HG03045 (cell line): ENCODE measurements at regions not wholly inside any gene's neighbourhood (a gene's known extent, or its start where the extent isn't known, plus 50 kb on each side); places are given as distances from the start of the nearest gene placed in this dataset.
"Not testable (repeated sequence)": the region's sequence is repeated elsewhere in the genome, so short reads cannot be mapped to it uniquely, and the experiment has no call there.

Experiments
- ATAC-seq: cut with Tn5 transposase; IDR thresholded peaks from one replicate; pipeline ENCODE4 v1.9.1; 2021; ENCODE audit warnings: mild to moderate bottlenecking, moderate library complexity; ENCODE audit not compliant: unreplicated experiment

DNA sequence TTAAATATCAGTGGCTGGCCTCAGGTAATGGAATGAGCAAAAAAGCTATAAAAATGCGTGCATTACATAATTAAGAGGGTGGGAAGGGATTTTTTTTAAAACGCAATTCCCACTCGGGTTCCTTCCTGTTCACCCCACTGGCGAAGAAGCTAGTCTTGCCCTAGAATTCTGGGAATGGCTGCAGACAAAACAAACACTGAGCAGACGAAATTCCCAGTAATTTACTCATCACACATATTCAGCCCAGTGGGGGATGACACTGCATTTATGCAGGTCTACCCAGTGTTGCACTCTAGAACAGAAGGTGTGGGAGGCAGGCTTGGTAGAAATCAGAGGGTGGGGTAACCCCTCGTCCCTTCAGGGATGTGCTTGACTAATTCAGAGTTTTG lies 2695.0 kb upstream of the DEFB115 start:
- no peak for ATAC-seq

DNA sequence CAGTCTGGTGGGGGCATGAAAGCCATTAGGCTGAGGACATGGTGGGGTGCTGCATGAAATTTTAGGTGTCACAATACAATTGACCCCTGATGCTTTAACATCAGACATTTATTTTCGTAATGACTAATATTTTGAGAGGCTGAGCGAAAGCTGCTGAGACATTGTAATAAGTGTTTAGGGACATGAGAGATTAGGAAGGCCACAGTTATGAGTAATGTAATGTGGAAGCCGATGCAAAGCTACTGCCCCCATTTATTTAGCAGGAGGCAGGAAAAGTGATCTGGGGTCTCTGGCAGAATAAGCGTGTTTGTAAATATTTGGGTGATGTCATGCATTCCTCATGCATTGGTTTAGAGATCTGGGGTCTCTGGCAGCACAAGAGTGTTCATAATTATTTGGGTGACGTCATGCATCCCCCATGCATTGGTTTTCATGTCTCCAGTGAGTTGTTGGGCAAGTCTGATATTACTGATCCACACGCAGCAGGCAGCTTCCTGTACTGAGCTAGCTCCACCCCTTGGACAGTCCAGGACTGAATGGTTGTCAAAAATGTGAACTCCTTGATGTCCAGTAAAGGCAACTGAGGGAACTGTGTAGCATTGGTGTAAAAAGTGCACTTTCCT lies 2694.5 kb upstream of the DEFB115 start:
- ATAC-seq = not testable (repeated sequence)

DNA sequence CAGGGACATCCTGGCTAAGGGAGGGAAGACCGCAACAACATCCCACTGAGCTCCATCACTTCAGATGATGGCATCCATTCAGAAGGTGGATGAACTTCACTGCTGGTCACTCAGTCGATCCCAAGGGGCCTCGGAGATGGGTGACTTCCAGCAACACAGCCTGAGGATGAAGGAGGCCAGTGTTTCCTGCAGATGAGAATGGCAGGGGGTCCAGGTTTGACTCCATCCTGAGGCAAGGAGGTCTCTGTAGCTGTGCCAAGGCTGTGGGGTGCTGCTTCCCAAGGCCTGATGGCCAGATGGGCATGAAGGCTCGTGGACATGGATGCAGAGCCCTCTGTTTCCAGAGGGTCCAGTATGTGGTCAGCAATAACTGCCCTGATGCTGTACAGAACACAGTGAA lies 2693.4 kb upstream of the DEFB115 start:
- not testable (repeated sequence) for ATAC-seq

DNA sequence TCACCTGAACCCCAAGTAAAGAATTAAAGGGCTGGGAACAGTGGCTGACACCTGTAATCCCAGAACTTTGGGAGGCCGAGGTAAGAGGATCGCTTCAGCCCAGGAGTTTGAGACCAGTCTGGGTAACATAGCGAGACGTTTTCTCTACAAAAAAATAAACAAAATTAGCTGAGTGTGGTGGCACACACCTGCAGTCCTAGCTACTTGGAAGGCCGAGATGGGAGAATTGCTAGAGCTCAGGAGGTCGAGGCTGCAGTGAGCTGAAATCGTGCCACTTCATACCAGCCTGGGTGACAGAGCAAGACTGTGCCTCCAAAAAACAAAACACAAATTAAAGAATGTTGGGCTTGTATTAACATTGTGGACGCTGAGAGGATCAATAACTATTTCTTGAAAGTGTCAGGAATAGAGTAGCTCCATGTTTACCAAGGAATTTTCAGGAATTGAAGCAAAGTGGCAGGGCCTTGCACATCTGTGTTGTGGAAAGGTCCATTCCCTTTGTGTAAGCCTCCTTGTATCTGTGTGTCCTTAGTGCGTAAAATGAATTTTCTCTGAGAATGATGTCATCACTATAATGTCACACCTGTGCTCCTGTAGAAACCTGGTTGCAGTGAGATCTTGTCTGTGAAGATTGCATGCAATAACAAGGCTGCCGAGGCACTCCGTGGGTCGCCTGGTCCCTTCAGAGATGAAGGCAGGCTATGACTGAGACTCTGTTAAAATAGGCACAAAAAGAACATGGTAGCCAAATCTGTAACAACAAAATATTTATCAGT lies 2692.6 kb upstream of the DEFB115 start:
- ATAC-seq = not testable (repeated sequence)

DNA sequence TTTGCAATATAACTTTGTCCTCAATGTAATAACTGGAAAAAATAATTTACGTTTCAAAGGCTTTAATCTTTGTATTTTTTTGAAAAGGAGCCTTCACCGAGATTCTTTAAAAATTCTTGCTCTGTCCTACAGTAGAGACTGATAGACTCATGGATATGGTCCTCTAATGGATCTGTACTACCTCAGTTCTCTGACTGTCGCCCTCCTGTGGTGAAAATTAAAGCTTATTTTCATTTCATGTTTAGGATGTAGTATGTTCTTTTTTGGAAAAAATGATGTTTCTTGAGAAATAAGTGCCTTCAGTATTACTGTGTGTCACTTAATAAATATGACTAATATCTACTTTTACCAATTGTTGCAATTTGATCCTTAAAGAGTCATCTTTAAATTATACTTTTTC lies 2681.5 kb upstream of the DEFB115 start:
- not testable (repeated sequence) for ATAC-seq

DNA sequence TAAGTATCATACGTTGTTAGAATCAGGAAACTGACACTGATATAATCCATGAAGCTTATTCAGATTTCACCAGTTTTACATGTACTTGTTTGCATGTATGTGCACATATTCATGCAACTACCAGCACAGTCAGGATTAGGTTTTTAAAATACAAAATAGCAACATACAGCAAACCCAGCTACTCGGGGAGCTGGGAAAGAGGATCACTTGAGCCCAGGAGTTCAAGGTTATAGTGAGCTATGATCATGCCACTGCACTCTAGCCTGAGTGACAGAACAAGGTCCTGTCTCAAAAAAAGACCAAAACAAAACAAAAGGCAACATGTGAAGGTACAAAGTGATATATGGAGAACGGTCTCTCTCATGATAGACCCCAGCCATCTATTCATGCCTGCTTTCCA lies 2665.8 kb upstream of the DEFB115 start:
- ATAC-seq = not testable (repeated sequence)

DNA sequence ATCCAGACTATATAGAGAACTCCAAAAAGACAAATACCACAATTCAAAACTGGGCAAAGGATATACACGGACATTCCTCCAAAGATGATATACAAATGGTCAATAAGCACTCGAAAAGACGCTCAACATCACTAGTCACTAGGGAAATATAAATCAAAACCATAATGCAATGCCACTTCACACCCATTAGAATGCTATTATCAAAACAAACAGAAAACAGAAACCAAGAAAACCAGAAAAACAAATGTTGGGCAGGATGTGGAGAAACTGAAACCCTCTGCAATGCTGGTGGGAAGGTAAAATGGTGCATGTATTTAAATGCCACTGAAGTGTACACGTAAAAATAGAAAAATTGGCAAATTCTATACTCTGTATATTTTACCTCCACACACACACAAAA lies 2664.1 kb upstream of the DEFB115 start:
- ATAC-seq = not testable (repeated sequence)

DNA sequence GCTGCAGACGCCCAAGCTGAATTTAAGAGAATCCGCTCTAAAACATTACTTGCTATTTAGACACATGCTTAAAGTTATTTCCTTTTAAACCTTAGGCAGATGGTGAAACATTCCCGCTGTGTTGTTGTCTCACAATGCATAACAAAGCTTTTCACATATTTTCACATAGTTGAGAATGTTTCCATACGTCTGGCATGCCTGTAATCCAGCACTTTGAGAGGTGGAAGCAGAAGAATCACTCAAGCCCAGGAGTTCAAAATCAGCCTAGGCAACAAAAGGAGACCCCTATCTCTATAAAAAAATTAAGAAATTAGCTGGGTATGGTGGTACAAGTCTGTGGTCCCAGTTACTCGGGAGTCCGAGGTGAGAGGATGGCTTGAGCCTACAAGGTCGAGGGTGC lies 2663.0 kb upstream of the DEFB115 start:
- not testable (repeated sequence) for ATAC-seq

DNA sequence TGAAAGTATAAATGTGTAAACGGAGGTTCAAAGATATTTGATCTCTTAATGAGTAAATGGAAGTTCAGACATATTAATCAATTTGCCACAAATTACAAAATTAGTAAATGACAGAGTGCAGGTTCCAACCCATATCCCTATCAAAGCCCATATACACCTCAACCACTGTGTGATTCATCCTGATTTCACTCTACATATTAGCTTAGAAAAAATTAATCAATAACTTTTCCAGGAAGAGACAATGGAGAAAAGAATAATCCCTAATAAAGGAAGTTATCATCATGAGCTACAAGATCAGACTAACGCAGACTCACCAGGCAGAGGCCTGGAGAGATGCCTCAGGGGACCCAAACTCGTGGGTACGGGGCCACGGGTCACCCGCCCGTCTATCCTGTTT lies 2655.5 kb upstream of the DEFB115 start:
- not testable (repeated sequence) for ATAC-seq

DNA sequence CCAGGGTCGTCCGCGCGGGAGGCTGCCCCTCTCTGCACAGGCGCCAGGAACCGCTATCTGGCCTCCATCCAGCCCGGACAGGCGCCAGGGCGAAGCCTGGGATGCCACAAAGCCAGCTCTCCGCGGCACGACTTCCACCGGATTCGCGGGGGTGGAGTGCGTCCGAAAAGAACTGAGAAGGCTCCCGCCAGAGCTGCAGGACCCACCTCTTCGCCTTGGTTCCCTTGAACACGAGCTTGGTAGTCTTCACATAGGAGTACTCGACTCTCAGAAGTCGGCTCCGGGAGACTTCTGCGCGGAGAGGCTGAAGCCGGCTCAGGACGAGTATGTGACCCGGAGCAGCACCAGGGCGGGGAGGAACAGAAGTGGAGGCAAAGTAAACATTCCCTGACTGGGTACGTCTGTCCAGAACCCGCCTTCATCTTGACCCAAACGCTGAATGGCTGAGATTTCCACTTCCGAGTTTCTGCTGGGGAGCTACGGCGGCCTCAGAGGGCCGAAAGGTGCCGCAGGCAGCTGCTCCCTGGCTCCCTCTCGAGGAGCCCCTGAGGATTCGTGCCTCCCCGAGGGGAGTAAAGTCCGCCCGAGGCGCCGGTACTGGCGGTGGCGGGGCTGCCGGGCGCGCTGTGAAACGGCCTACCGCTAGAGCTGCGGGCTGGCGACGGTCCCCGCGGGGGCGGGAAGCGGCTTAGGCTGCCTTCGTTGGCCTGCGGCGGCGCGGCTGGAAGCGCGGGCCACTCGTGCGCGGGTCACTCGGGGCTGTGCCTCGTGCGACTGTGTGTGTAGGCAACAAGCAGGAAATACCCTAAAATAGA lies 2654.9 kb upstream of the DEFB115 start:
- ATAC-seq = peak; percentile 100

DNA sequence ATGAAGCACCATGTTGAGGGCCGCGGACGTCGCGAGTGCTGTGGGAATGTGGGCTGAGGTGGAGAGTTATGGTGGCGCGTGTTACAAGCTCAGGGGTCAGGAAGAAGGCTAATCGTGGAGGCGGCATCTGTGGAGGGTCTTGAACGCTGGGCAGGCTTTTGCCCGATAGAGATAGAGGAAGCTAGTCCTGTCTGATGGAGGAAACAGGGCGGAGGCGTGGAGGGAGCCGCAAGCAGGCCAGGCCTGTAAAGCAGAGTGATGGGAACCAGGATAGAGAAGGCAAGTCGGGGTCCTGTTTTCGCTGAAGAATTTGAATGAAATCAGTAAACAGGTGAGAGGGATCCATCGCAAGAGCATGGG lies 2654.3 kb upstream of the DEFB115 start:
- not testable (repeated sequence) for ATAC-seq

DNA sequence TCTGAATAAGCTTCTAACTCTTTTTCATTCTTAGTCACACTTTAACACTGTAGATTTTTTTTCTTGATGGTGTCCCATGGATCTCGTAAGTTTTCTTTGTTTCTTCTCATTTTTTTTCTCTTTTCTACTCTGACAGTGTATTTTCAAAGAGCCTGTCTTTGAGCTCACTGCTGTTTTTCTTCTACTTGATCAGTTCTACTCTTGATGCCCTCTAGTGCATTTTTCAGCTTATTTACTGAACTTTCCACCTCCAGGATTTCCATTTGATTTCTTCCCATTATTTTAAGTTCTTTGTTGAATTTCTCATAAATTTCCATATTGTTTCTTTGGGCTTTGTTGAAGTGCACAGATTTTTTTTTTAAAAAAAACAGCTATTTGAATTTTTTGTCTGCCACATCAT lies 2641.1 kb upstream of the DEFB115 start:
- ATAC-seq = no peak

DNA sequence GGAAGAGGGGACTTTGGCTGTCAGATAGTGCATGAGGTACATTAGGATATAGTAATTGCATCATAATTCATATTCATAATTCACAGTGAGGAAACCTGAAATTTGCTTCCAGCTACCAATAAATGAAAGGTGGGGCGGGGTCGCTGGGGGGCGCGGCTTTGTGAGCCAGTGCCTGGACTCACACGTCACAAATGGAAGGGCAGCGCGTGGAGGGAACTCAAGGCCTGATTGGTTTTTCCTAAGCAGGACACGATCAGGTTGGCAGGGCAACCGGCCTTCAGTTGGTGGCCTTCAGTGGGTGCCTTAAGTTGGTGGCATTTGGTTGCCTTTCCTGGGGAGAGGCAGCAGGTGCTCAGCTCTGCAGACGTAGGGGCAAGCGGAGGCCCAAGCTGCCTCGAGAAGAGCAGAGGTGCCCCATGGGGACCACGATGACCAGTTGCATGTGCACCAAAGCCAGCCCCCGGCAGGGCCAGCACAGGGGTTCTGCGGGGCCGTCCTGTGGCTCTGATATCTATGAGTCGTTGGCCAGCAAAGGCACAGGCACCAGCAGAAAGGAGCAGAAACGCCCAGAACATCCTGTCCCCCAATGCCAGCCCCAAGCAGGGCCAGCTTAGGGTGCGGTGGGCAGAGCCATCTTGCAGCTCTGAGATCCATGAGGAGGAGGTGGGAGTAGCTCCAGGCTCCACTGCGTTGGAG lies 2637.4 kb upstream of the DEFB115 start:
- not testable (repeated sequence) for ATAC-seq

DNA sequence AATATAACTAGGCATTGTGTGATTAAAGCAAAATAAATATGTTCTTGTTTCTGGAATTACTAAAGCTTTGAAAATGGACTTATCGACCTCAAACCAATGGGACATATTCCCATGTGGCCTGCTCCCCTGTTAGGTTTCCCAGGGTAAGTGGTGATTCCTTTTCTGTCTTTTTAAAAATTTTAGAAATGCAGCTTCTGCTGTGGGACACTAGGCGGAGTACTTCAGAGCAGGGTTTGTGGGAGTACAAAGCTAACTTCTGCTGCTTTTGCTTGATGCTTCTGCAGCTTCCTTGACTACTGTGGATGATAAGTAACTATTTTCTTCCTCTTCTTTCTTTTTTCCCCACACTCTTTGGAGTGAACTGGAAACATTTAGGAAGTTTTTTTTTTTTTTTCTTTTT lies 2632.4 kb upstream of the DEFB115 start:
- not testable (repeated sequence) for ATAC-seq

DNA sequence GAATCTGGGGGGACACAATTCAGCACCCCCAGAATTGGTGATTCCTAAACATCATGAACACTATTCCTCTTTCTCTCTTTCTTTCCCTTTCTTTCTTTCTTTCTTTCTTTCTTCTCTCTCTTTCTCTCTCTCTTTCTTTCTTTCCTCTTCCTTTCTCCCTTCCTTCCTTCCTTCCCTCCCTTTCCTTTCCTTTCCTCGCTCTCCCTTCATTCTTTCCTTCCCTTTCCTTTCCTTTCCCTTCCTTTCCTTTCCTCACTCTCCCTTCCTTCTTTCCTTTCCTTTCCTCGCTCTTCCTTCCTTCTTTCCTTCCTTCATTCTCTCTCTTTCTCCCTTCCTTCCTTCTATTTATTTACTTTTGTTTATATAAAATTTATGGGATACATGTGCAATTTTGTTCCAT lies 2616.6 kb upstream of the DEFB115 start:
- ATAC-seq = not testable (repeated sequence)
